ENCODE measurements at regions not wholly inside any gene's neighbourhood (a gene's known extent, or its start where the extent isn't known, plus 50 kb on each side); places are given as distances from the start of the nearest gene placed in this dataset.

DNA sequence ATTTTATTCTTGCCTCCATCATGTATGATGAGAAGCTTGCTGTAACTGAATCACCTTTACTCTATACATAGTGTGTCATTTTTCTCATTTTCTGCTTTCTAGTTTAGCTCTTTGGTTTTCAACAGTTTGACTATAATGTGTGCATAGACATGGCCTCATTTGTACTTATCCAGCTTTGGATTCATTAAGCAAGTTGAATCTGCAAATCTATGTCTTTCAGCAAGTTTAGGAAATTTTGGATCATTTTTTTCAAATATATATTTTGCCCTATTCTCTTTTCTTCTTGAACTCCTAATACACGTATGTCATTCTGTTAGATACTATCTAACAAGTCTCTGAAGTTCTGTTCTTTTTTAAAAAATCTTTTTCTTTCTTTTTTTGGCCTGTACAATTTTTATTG is 57.8 kb downstream of the PRLHR start:
- TF ChIP-seq NR2C2 (CRISPR knock-in tag; IDR thresholded peaks at IDR 0.05) (no peak), NR1H2 (CRISPR knock-in tag; IDR thresholded peaks at IDR 0.05) (no peak), OVOL2 (CRISPR knock-in tag; IDR thresholded peaks at IDR 0.05; ENCODE audit: borderline replicate concordance) (no peak), CREB1 (CRISPR knock-in tag; IDR thresholded peaks at IDR 0.05) (no peak), SMAD4 (CRISPR knock-in tag; IDR thresholded peaks at IDR 0.05) (no peak), SP1 (CRISPR knock-in tag; conservative IDR thresholded peaks at IDR 0.05) (no peak), NFYB (CRISPR knock-in tag; conservative IDR thresholded peaks at IDR 0.05; ENCODE audit: low read depth) (no peak)
- TF ChIP-seq, protein P1, sequence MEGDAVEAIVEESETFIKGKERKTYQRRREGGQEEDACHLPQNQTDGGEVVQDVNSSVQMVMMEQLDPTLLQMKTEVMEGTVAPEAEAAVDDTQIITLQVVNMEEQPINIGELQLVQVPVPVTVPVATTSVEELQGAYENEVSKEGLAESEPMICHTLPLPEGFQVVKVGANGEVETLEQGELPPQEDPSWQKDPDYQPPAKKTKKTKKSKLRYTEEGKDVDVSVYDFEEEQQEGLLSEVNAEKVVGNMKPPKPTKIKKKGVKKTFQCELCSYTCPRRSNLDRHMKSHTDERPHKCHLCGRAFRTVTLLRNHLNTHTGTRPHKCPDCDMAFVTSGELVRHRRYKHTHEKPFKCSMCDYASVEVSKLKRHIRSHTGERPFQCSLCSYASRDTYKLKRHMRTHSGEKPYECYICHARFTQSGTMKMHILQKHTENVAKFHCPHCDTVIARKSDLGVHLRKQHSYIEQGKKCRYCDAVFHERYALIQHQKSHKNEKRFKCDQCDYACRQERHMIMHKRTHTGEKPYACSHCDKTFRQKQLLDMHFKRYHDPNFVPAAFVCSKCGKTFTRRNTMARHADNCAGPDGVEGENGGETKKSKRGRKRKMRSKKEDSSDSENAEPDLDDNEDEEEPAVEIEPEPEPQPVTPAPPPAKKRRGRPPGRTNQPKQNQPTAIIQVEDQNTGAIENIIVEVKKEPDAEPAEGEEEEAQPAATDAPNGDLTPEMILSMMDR (IDR thresholded peaks at IDR 0.05): no peak
- TF ChIP-seq, protein P2, sequence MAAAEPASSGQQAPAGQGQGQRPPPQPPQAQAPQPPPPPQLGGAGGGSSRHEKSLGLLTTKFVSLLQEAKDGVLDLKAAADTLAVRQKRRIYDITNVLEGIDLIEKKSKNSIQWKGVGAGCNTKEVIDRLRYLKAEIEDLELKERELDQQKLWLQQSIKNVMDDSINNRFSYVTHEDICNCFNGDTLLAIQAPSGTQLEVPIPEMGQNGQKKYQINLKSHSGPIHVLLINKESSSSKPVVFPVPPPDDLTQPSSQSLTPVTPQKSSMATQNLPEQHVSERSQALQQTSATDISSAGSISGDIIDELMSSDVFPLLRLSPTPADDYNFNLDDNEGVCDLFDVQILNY (CRISPR knock-in tag; IDR thresholded peaks at IDR 0.05): no peak
- TF ChIP-seq, protein P3, sequence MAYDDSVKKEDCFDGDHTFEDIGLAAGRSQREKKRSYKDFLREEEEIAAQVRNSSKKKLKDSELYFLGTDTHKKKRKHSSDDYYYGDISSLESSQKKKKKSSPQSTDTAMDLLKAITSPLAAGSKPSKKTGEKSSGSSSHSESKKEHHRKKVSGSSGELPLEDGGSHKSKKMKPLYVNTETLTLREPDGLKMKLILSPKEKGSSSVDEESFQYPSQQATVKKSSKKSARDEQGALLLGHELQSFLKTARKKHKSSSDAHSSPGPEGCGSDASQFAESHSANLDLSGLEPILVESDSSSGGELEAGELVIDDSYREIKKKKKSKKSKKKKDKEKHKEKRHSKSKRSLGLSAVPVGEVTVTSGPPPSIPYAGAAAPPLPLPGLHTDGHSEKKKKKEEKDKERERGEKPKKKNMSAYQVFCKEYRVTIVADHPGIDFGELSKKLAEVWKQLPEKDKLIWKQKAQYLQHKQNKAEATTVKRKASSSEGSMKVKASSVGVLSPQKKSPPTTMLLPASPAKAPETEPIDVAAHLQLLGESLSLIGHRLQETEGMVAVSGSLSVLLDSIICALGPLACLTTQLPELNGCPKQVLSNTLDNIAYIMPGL (CRISPR knock-in tag; IDR thresholded peaks at IDR 0.05): no peak
